ENCODE measurements at regions not wholly inside any gene's neighbourhood (a gene's known extent, or its start where the extent isn't known, plus 50 kb on each side); places are given as distances from the start of the nearest gene placed in this dataset.

GRCh38 chr5:120073722-120074121, 390.4 kb upstream of the PRR16 start:
- TF ChIP-seq RFX5 (IDR thresholded peaks at IDR 0.05; ENCODE audit: low read depth, low read length) (no peak), MAFK (IDR thresholded peaks at IDR 0.05; ENCODE audit: low read depth, low read length) (no peak), BHLHE40 (IDR thresholded peaks at IDR 0.05; ENCODE audit: low read depth, low read length) (no peak), POLR2A (IDR thresholded peaks at IDR 0.05; ENCODE audit: low read depth, low read length) (no peak), CHD1 (IDR thresholded peaks at IDR 0.05; ENCODE audit: low read depth, low read length) (no peak), MAZ (IDR thresholded peaks at IDR 0.05; ENCODE audit: borderline replicate concordance, low read depth, low read length) (no peak), SMC3 (IDR thresholded peaks at IDR 0.05; ENCODE audit: low read depth, low read length) (no peak), MXI1 (IDR thresholded peaks at IDR 0.05; ENCODE audit: borderline replicate concordance, low read depth, low read length) (no peak), CEBPB (IDR thresholded peaks at IDR 0.05; ENCODE audit: low read depth, low read length) (no peak), RAD21 (IDR thresholded peaks at IDR 0.05; ENCODE audit: low read length) (no peak), RCOR1 (IDR thresholded peaks at IDR 0.05; ENCODE audit: insufficient replicate concordance, low read length) (no peak)
- TF ChIP-seq, protein P1, sequence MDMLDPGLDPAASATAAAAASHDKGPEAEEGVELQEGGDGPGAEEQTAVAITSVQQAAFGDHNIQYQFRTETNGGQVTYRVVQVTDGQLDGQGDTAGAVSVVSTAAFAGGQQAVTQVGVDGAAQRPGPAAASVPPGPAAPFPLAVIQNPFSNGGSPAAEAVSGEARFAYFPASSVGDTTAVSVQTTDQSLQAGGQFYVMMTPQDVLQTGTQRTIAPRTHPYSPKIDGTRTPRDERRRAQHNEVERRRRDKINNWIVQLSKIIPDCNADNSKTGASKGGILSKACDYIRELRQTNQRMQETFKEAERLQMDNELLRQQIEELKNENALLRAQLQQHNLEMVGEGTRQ (IDR thresholded peaks at IDR 0.05; ENCODE audit: low read depth, low read length): no peak
- TF ChIP-seq, protein P2, sequence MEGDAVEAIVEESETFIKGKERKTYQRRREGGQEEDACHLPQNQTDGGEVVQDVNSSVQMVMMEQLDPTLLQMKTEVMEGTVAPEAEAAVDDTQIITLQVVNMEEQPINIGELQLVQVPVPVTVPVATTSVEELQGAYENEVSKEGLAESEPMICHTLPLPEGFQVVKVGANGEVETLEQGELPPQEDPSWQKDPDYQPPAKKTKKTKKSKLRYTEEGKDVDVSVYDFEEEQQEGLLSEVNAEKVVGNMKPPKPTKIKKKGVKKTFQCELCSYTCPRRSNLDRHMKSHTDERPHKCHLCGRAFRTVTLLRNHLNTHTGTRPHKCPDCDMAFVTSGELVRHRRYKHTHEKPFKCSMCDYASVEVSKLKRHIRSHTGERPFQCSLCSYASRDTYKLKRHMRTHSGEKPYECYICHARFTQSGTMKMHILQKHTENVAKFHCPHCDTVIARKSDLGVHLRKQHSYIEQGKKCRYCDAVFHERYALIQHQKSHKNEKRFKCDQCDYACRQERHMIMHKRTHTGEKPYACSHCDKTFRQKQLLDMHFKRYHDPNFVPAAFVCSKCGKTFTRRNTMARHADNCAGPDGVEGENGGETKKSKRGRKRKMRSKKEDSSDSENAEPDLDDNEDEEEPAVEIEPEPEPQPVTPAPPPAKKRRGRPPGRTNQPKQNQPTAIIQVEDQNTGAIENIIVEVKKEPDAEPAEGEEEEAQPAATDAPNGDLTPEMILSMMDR (conservative IDR thresholded peaks at IDR 0.05; ENCODE audit: low read depth, low read length): no peak
- TF ChIP-seq, protein P3, sequence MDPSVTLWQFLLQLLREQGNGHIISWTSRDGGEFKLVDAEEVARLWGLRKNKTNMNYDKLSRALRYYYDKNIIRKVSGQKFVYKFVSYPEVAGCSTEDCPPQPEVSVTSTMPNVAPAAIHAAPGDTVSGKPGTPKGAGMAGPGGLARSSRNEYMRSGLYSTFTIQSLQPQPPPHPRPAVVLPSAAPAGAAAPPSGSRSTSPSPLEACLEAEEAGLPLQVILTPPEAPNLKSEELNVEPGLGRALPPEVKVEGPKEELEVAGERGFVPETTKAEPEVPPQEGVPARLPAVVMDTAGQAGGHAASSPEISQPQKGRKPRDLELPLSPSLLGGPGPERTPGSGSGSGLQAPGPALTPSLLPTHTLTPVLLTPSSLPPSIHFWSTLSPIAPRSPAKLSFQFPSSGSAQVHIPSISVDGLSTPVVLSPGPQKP (IDR thresholded peaks at IDR 0.05; ENCODE audit: borderline replicate concordance, low read depth, low read length): no peak
